GM21619 (cell line): ENCODE measurements at regions not wholly inside any gene's neighbourhood (a gene's known extent, or its start where the extent isn't known, plus 50 kb on each side); places are given as distances from the start of the nearest gene placed in this dataset.

ENCODE experiments used
- ATAC-seq: cut with Tn5 transposase; IDR thresholded peaks from one replicate; pipeline ENCODE4 v1.9.1; 2021; ENCODE audit not compliant: unreplicated experiment

- ATAC-seq, result no peak
Measured at GRCh38 chr20:9981829-9982228, 53.0 kb upstream of the ANKEF1 start.

GRCh38 chr20:9978397-9979004 lies 56.3 kb upstream of the ANKEF1 start:
- peak; percentile 94 for ATAC-seq

- ATAC-seq, result no peak
Measured at GRCh38 chr20:9977629-9978028, 57.2 kb upstream of the ANKEF1 start.

- ATAC-seq, result no peak
Measured at GRCh38 chr20:9974324-9974723, 60.5 kb upstream of the ANKEF1 start.

- no peak for ATAC-seq
Measured at GRCh38 chr20:9971746-9972145, 63.0 kb upstream of the ANKEF1 start.

- ATAC-seq, result no peak
Measured at GRCh38 chr20:9969626-9970025, 65.2 kb upstream of the ANKEF1 start.

GRCh38 chr20:9968015-9968414 lies 66.8 kb upstream of the ANKEF1 start:
- no peak for ATAC-seq

- no peak for ATAC-seq
Measured at GRCh38 chr20:9966966-9967365, 67.8 kb upstream of the ANKEF1 start.

GRCh38 chr20:9963029-9963428 lies 71.8 kb upstream of the ANKEF1 start:
- no peak for ATAC-seq

GRCh38 chr20:9958693-9959092 lies 76.1 kb upstream of the ANKEF1 start:
- no peak for ATAC-seq

- no peak for ATAC-seq
Measured at GRCh38 chr20:9955646-9956045, 79.1 kb upstream of the ANKEF1 start.

- ATAC-seq, result no peak
Measured at GRCh38 chr20:9949563-9949962, 85.2 kb upstream of the ANKEF1 start.

GRCh38 chr20:9945408-9945807 lies 89.4 kb upstream of the ANKEF1 start:
- no peak for ATAC-seq

- no peak for ATAC-seq
Measured at GRCh38 chr20:9942736-9943135, 92.1 kb upstream of the ANKEF1 start.

GRCh38 chr20:9940329-9940728 lies 94.5 kb upstream of the ANKEF1 start:
- no peak for ATAC-seq

GRCh38 chr20:9939231-9939630 lies 95.6 kb upstream of the ANKEF1 start:
- ATAC-seq, result no peak

- no peak for ATAC-seq
Measured at GRCh38 chr20:9935285-9935684, 96.4 kb upstream of the PAK5 start.

GRCh38 chr20:9930142-9930541 lies 91.3 kb upstream of the PAK5 start:
- ATAC-seq, result no peak

- no peak for ATAC-seq
Measured at GRCh38 chr20:9928955-9929354, 90.1 kb upstream of the PAK5 start.

GRCh38 chr20:9928281-9928737 lies 89.4 kb upstream of the PAK5 start:
- ATAC-seq, result peak; percentile 83

- ATAC-seq, result no peak
Measured at GRCh38 chr20:9927224-9927623, 88.3 kb upstream of the PAK5 start.

- no peak for ATAC-seq
Measured at GRCh38 chr20:9926476-9926875, 87.6 kb upstream of the PAK5 start.

GRCh38 chr20:9926007-9926406 lies 87.1 kb upstream of the PAK5 start:
- ATAC-seq, result no peak
